DMS 273 (cell line): ENCODE measurements at regions not wholly inside any gene's neighbourhood (a gene's known extent, or its start where the extent isn't known, plus 50 kb on each side); places are given as distances from the start of the nearest gene placed in this dataset.

Experiments
- DNase-seq: peaks from one replicate; lab custom pipeline; 2025; ENCODE audit not compliant: unreplicated experiment; lab: John Stamatoyannopoulos, UW

GRCh38 chr10:78919181-78919966 is 149.4 kb upstream of the ZMIZ1 start:
- DNase-seq = no peak

GRCh38 chr10:78920011-78920410 is 148.8 kb upstream of the ZMIZ1 start:
- DNase-seq = no peak

GRCh38 chr10:78921895-78922294 is 146.9 kb upstream of the ZMIZ1 start:
- no peak for DNase-seq

GRCh38 chr10:78923647-78924318 is 145.0 kb upstream of the ZMIZ1 start:
- no peak for DNase-seq

GRCh38 chr10:78924319-78925003 is 144.3 kb upstream of the ZMIZ1 start:
- DNase-seq = no peak

GRCh38 chr10:78925275-78925674 is 143.5 kb upstream of the ZMIZ1 start:
- no peak for DNase-seq

- no peak for DNase-seq
Measured at GRCh38 chr10:78925800-78926319, 142.9 kb upstream of the ZMIZ1 start.

- DNase-seq = no peak
Measured at GRCh38 chr10:78927257-78927995, 141.3 kb upstream of the ZMIZ1 start.

GRCh38 chr10:78928330-78928729 is 140.4 kb upstream of the ZMIZ1 start:
- no peak for DNase-seq

GRCh38 chr10:78929541-78929940 is 139.2 kb upstream of the ZMIZ1 start:
- DNase-seq = no peak

GRCh38 chr10:78931321-78932053 is 137.3 kb upstream of the ZMIZ1 start:
- DNase-seq = peak; percentile 23

GRCh38 chr10:78932054-78932386 is 136.7 kb upstream of the ZMIZ1 start:
- DNase-seq = no peak

- DNase-seq = no peak
Measured at GRCh38 chr10:78932861-78933260, 135.9 kb upstream of the ZMIZ1 start.

GRCh38 chr10:78933828-78934531 is 134.8 kb upstream of the ZMIZ1 start:
- no peak for DNase-seq

- DNase-seq = no peak
Measured at GRCh38 chr10:78934532-78934898, 134.3 kb upstream of the ZMIZ1 start.

- DNase-seq = no peak
Measured at GRCh38 chr10:78934994-78935602, 133.7 kb upstream of the ZMIZ1 start.

- DNase-seq = no peak
Measured at GRCh38 chr10:78935697-78936407, 132.9 kb upstream of the ZMIZ1 start.

- DNase-seq = no peak
Measured at GRCh38 chr10:78936412-78937342, 132.1 kb upstream of the ZMIZ1 start.
